ENCODE measurements at regions not wholly inside any gene's neighbourhood (a gene's known extent, or its start where the extent isn't known, plus 50 kb on each side); places are given as distances from the start of the nearest gene placed in this dataset.

DNA sequence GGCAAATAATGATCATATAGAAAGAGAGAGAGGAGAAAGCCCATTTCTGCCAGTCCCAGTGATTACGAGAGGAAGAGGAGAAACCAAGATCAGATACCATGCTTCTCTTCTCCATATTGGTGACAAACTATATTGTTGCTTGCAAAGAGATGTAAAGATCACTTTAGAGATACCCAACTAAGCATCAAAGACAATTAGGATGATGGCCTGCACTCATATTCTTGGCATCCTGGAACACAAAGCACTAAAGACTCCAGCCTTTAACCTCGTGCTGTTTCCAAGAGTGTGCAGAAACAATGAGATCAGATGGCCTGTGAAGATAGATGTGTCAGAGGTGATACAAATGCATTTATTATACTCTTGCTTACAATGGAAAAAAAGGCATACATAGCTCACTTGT, 170.7 kb upstream of the TP63 start:
- Mint-ChIP-seq H3K4me1 (ENCODE audit: low read depth) (peaks cover 7% of the 10 kb centered on the region), H3K27ac (no peak overlapping the region), H3K36me3 (ENCODE audit: low read depth) (peaks cover 3% of the 10 kb centered on the region), H3K9me3 (peaks cover 11% of the 10 kb centered on the region), H3K4me3 (no peak overlapping the region), H3K27me3 (ENCODE audit: low read depth) (no peaks in the 10 kb centered on the region)
- DNase-seq (ENCODE audit: low spot score), result no peak

DNA sequence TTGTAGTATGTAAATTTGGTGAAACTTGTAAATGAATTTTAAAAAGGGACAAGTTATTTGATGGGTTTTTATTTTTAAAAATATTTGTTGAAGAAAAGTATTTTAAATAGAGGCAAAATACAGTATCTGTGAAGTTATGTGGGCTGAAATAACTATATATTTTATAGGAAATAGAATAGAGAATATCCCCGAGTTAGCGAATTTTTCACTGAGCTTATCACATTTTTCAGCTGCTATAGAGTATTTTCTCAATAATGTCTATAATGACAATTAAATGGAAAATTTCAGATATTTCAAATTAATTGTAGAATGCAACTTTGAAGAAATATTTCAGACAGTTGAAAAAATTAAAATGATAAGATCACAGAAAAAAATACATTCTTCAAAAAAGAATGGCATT, 166.4 kb upstream of the TP63 start:
- H3K36me3 Mint-ChIP-seq (ENCODE audit: low read depth), result no peaks in the 10 kb centered on the region
- H3K27ac Mint-ChIP-seq, result no peak overlapping the region
- DNase-seq (ENCODE audit: low spot score), result no peak
- H3K9me3 Mint-ChIP-seq, result no peaks in the 10 kb centered on the region
- peaks cover 8% of the 10 kb centered on the region for H3K4me1 Mint-ChIP-seq (ENCODE audit: low read depth)
- H3K27me3 Mint-ChIP-seq (ENCODE audit: low read depth), result no peaks in the 10 kb centered on the region
- H3K4me3 Mint-ChIP-seq, result no peak overlapping the region

DNA sequence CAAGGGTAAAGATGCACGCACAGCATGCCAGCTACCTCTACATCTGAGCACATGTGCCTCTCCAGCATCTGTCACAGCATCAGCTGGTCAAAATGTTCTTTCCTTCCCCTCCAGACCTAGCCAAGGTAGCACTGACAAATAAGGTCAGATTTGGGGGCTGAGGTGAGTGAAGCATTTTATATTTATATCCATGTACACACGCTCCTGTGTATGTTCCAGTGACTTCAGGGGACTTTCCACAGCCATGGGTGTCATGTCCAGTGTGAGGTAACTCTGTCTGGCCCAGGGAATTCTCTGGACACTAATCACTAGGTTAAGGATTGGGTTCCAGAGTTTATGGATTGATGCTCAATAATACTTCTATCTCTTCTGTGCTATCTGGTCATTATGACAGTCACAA, 165.2 kb upstream of the TP63 start:
- Mint-ChIP-seq H3K27ac (no peak overlapping the region), H3K4me3 (no peak overlapping the region), H3K27me3 (ENCODE audit: low read depth) (no peaks in the 10 kb centered on the region), H3K36me3 (ENCODE audit: low read depth) (no peaks in the 10 kb centered on the region), H3K4me1 (ENCODE audit: low read depth) (peaks cover 6% of the 10 kb centered on the region), H3K9me3 (no peaks in the 10 kb centered on the region)
- no peak for DNase-seq (ENCODE audit: low spot score)

DNA sequence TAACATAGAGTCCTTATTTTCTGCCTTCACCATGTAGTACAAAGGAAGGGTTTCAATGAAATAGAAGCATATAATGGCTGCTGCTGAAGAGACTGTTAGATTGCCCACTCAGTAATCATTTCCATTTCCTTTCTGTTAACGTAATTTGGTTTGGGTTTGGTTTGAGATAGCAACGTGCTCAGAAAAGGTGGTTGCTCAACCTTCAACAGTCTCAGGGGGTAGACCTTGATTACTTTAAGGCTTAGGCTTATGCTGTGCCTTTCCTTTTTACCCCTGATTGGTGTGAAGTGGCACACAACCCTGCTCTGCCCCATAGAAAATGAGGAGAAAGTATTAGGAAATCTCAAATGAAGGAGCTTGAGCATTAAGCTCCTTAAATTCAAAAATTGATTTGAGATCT, 163.7 kb upstream of the TP63 start:
- no peak overlapping the region for H3K27ac Mint-ChIP-seq
- no peaks in the 10 kb centered on the region for H3K9me3 Mint-ChIP-seq
- no peak overlapping the region for H3K4me3 Mint-ChIP-seq
- no peaks in the 10 kb centered on the region for H3K36me3 Mint-ChIP-seq (ENCODE audit: low read depth)
- no peak for DNase-seq (ENCODE audit: low spot score)
- H3K27me3 Mint-ChIP-seq (ENCODE audit: low read depth), result no peaks in the 10 kb centered on the region
- peaks cover 5% of the 10 kb centered on the region for H3K4me1 Mint-ChIP-seq (ENCODE audit: low read depth)

DNA sequence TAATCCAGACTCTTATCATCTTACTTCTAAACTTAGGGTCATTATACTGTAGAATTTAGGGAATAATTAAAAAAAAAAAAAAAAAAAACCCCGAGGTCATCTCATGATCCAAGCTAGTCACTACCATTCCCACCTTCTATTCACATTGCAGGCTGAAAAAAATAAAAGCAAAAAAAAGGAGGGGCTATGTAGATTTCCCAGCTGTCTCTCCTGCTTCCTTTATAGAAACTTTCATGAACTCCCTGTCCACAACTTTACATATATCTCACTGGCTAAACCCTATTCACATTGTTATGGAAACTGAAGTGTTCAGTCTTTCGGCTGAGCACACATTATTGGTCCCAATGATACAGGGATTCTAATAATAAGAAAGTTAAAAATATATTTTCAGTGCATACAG, 156.2 kb upstream of the TP63 start:
- DNase-seq (ENCODE audit: low spot score), result no peak
- Mint-ChIP-seq H3K27ac (no peak overlapping the region), H3K36me3 (ENCODE audit: low read depth) (no peaks in the 10 kb centered on the region), H3K9me3 (no peaks in the 10 kb centered on the region), H3K4me3 (no peak overlapping the region), H3K4me1 (ENCODE audit: low read depth) (peaks cover 2% of the 10 kb centered on the region), H3K27me3 (ENCODE audit: low read depth) (no peaks in the 10 kb centered on the region)

DNA sequence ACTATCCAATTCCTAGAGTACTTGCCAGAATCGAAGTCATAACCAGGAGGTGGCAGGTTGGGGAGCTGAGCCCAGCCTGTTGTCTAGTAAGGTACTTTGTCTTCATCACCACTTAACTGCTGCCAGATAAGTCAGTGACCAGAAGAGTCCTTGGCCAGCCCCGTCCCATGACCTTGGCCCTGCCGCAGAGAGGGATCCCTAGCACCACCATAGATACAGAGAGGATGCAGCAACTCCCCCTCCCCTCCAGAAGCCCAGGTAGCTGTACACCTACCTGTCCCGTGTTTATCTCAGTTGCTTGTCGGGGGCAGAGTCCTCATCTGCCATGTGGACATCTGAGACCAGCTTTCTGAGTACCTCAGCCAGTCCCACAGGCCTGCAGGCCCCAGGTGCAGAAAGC, 153.6 kb upstream of the TP63 start:
- Mint-ChIP-seq H3K27me3 (ENCODE audit: low read depth) (no peaks in the 10 kb centered on the region), H3K9me3 (peaks cover 5% of the 10 kb centered on the region), H3K36me3 (ENCODE audit: low read depth) (peaks cover 11% of the 10 kb centered on the region), H3K4me1 (ENCODE audit: low read depth) (peaks cover 10% of the 10 kb centered on the region), H3K4me3 (no peak overlapping the region), H3K27ac (no peak overlapping the region)
- DNase-seq (ENCODE audit: low spot score), result no peak

DNA sequence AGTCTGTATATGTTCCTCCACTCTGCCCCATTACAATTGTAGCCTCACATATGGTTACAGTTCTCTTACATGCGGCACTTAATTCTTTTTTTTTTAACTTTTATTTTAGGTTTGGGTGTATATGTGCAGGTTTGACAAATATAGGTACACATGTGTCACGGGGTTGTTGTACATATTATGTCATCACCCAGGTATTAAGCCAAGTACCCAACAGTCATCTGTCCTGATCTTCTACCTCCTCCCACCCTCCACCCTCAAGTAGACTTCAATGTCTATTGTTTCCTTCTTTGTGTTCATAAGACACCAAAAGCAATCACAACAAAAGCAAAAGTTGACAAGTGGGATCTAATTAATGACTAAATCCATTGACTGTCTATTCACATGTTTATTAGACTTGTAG, 144.6 kb upstream of the TP63 start:
- DNase-seq (ENCODE audit: low spot score), result no peak
- Mint-ChIP-seq H3K36me3 (ENCODE audit: low read depth) (peaks cover 7% of the 10 kb centered on the region), H3K27me3 (ENCODE audit: low read depth) (no peaks in the 10 kb centered on the region), H3K4me1 (ENCODE audit: low read depth) (no peaks in the 10 kb centered on the region), H3K4me3 (no peak overlapping the region), H3K27ac (no peak overlapping the region), H3K9me3 (peaks cover 22% of the 10 kb centered on the region)

DNA sequence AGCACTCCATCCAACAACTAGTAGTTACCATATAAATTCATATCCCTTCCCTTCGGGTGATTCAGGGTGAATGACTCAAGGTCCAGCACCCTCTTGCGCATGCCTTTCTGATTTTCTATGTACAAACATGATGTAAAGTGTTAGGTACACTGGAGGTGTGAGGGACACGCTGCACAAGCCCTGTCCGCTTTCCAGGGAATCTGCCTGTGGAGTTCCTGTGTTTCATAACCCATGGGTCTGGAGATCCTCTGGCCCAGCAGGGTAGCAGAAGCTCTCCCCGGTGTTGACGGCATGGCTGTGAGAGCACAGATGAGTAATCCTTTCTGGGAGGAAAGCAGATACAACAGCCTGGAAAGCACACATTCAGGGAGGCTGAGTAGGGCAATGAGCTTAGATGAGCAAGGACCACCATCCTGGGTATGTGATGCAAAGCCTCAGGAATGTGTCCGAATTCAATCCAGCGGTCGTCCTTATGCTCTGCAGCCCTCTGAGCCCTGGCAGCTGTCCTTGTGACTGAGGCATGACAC, 142.9 kb upstream of the TP63 start:
- H3K4me1 Mint-ChIP-seq (ENCODE audit: low read depth), result no peaks in the 10 kb centered on the region
- no peak overlapping the region for H3K27ac Mint-ChIP-seq
- no peak overlapping the region for H3K4me3 Mint-ChIP-seq
- DNase-seq (ENCODE audit: low spot score), result no peak
- no peaks in the 10 kb centered on the region for H3K36me3 Mint-ChIP-seq (ENCODE audit: low read depth)
- H3K9me3 Mint-ChIP-seq, result peaks cover 14% of the 10 kb centered on the region
- H3K27me3 Mint-ChIP-seq (ENCODE audit: low read depth), result no peaks in the 10 kb centered on the region

DNA sequence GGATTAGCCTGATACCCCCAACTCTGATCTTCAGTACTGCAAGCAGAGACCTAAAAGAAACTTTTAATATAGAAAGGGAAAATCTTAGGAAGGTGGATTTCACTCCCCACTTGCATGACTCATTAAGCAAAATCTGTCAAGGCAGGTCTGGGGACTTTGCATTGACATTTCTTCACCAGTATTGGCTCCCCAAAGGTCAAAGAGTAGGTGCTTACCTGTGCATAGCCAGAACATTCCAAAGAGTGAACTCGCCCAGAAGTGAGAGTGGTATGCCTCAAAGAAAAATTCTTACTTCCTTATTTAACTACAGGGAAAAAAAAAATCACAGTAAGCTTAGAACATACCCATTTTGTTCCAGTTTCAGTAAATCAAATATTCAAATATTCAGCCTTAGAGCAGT, 140.9 kb upstream of the TP63 start:
- Mint-ChIP-seq H3K27ac (no peak overlapping the region), H3K9me3 (peaks cover 16% of the 10 kb centered on the region), H3K36me3 (ENCODE audit: low read depth) (no peaks in the 10 kb centered on the region), H3K4me1 (ENCODE audit: low read depth) (no peaks in the 10 kb centered on the region), H3K27me3 (ENCODE audit: low read depth) (no peaks in the 10 kb centered on the region), H3K4me3 (no peak overlapping the region)
- DNase-seq (ENCODE audit: low spot score), result no peak

DNA sequence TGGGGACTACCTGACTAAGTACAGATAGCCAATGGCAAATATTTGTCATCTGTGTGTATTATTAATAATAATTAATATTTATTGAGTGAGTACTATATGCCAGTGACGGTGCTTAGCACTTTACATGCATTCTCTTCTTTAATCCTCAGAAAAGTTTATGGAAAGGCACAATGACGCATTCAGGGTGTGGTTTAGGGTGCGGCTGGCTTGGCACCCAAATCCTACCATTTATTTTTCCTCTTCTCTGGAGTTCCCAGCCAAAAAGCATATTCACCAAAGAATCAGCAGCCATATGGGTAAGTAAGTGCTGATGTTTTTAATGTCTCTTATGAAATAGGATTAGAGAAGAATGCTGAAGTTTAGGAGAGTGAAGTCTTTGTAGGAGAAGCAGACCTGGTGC, 140.4 kb upstream of the TP63 start:
- H3K27me3 Mint-ChIP-seq (ENCODE audit: low read depth), result no peaks in the 10 kb centered on the region
- H3K4me3 Mint-ChIP-seq, result no peak overlapping the region
- no peaks in the 10 kb centered on the region for H3K36me3 Mint-ChIP-seq (ENCODE audit: low read depth)
- DNase-seq (ENCODE audit: low spot score), result no peak
- H3K27ac Mint-ChIP-seq, result no peak overlapping the region
- no peaks in the 10 kb centered on the region for H3K4me1 Mint-ChIP-seq (ENCODE audit: low read depth)
- peaks cover 12% of the 10 kb centered on the region for H3K9me3 Mint-ChIP-seq

DNA sequence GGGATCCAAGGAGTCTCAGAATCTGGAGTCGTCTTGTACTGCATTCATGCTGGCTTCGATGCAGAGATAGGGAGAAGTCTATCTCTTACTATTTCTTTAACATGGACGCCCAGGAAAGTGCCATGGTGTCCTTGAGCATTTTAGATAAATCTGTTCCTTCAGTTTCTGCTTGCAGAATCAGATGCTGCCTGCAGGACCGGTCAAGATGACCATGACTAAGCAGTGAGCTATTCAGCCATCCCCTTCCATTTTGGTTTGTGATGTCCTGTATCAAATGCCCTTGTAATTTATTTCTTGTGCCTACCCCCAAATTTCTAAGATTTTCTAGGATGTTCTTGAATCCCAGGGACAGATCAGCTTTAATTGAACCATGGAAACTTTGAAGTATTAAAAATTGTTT, 139.4 kb upstream of the TP63 start:
- peaks cover 6% of the 10 kb centered on the region for H3K9me3 Mint-ChIP-seq
- no peak for DNase-seq (ENCODE audit: low spot score)
- no peaks in the 10 kb centered on the region for H3K27me3 Mint-ChIP-seq (ENCODE audit: low read depth)
- no peak overlapping the region for H3K4me3 Mint-ChIP-seq
- no peaks in the 10 kb centered on the region for H3K4me1 Mint-ChIP-seq (ENCODE audit: low read depth)
- no peaks in the 10 kb centered on the region for H3K36me3 Mint-ChIP-seq (ENCODE audit: low read depth)
- H3K27ac Mint-ChIP-seq, result no peak overlapping the region

DNA sequence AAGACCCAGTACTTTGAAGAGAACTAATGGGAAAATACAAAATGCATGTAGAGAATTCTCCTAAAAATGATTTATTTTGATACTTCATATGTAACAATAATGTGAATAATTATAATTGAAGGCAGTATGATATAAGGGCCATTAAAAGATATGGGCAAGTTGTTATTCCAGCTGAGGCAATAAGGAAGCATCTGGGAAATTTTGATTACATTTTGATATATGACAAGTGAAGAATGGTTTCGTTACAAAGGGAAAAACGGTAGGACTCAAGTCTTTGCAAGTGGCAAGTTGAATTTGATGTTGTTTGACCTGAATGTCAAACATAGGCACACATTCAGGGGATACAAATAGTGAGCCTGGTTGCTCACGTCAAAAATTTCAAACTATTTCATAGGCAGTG, 137.9 kb upstream of the TP63 start:
- no peak overlapping the region for H3K4me3 Mint-ChIP-seq
- H3K9me3 Mint-ChIP-seq, result peaks cover 6% of the 10 kb centered on the region
- no peaks in the 10 kb centered on the region for H3K27me3 Mint-ChIP-seq (ENCODE audit: low read depth)
- no peaks in the 10 kb centered on the region for H3K36me3 Mint-ChIP-seq (ENCODE audit: low read depth)
- DNase-seq (ENCODE audit: low spot score), result no peak
- peaks cover 3% of the 10 kb centered on the region for H3K4me1 Mint-ChIP-seq (ENCODE audit: low read depth)
- no peak overlapping the region for H3K27ac Mint-ChIP-seq

DNA sequence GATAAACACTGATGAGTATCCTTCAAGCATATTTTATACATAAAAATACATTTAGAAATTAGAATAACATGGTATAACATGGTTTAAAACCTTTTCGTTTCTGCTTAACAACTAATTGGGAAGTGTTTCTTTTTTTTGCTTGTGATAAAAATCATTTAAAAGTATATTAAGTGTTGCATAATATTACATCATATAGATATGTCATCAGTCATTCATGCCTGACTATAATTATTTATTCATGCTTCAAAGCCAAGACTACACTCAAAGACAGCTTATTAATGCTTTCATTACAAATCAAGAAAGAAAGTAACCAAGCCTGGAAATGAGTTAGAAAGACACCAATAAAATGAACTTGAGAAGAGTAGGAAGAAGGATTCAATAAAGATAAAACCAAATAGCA, 136.6 kb upstream of the TP63 start:
- no peak overlapping the region for H3K4me3 Mint-ChIP-seq
- H3K36me3 Mint-ChIP-seq (ENCODE audit: low read depth), result no peaks in the 10 kb centered on the region
- H3K4me1 Mint-ChIP-seq (ENCODE audit: low read depth), result peaks cover 3% of the 10 kb centered on the region
- H3K27ac Mint-ChIP-seq, result no peak overlapping the region
- H3K27me3 Mint-ChIP-seq (ENCODE audit: low read depth), result no peaks in the 10 kb centered on the region
- no peak for DNase-seq (ENCODE audit: low spot score)
- peaks cover 6% of the 10 kb centered on the region for H3K9me3 Mint-ChIP-seq

DNA sequence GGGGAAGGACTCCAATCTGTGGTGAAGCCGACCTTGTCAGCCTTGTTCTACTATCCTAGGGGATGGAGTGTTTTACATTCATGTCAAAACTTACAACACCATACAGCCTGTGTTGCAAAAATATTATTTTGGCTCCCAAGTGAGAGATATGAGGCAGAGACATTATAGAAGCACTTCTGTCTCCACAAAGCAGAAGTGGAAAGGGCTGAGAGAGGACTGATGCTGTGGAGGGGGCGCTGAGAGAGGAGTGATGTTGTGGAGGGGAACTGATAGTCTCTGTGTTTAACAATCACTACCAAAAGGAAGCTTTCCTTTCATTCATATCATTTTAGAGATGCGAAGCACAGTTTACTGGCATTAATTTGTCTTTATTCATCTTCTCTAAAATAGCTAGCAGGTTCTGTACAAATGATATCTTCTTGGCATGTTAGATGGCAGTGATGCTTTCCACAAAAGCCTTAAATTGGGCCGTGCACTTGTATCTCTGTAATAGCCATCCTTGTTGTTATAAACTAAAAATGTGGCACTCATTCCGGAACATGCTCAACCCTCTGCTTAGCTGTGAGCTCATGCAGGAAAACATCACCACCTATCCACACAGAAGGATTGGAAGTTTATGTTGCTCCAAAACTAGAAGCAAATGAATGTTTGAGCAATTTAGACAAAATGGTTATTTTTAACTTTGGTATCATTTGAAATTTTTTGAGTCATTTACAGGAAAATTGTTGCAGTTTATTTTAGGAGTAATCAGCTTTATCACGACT, 134.6 kb upstream of the TP63 start:
- Mint-ChIP-seq H3K27ac (no peak overlapping the region), H3K9me3 (peaks cover 13% of the 10 kb centered on the region), H3K27me3 (ENCODE audit: low read depth) (no peaks in the 10 kb centered on the region), H3K36me3 (ENCODE audit: low read depth) (peaks cover 9% of the 10 kb centered on the region), H3K4me3 (no peak overlapping the region), H3K4me1 (ENCODE audit: low read depth) (peaks cover 8% of the 10 kb centered on the region)
- no peak for DNase-seq (ENCODE audit: low spot score)
